ENCODE measurements at regions not wholly inside any gene's neighbourhood (a gene's known extent, or its start where the extent isn't known, plus 50 kb on each side); places are given as distances from the start of the nearest gene placed in this dataset.

GRCh38 chr15:61449186-61449702 lies 220.1 kb upstream of the RORA start:
- no peaks in the 10 kb centered on the region for H3K36me3 ChIP-seq (ENCODE audit: control insufficient read depth in 2 of 2, extremely low read depth in 1 of 2, insufficient read depth in 2 of 2, low read length in 2 of 2)
- H3K4me3 ChIP-seq (ENCODE audit: control insufficient read depth in 2 of 3, extremely low read depth in 1 of 3, insufficient read depth in 2 of 3, low read depth in 1 of 3, low read length in 3 of 3) = no peak overlapping the region
- no peaks in the 10 kb centered on the region for H3K4me1 ChIP-seq (ENCODE audit: control insufficient read depth, extremely low read depth, insufficient read depth, low read length)
- H3K79me2 ChIP-seq (ENCODE audit: control insufficient read depth, insufficient read depth, low read length) = no peaks in the 10 kb centered on the region
- dilution Hi-C loops (cut with MboI; ENCODE audit: extremely low pct_ligation_motif_present, low sequenced_read_pairs) = no loop called here
- no peaks in the 10 kb centered on the region for H3K9me3 ChIP-seq (ENCODE audit: control insufficient read depth, low read depth, low read length)
- H3K4me2 ChIP-seq (ENCODE audit: control insufficient read depth, extremely low read depth, insufficient read depth, low read depth, low read length) = no peak overlapping the region
- DNase-seq (ENCODE audit: low read depth, low spot score) = no peak
- TF ChIP-seq EZH2 (IDR thresholded peaks at IDR 0.05; ENCODE audit: low read length) = no peak
- no peak for TF ChIP-seq CTCF (optimal IDR thresholded peaks at IDR 0.05 in 1 of 3, IDR thresholded peaks at IDR 0.05 in 1 of 3, conservative IDR thresholded peaks at IDR 0.05 in 1 of 3; ENCODE audit: extremely low read depth in 1 of 3, insufficient read depth in 2 of 3, low read length in 3 of 3)
- no peak overlapping the region for H3K9ac ChIP-seq (ENCODE audit: control insufficient read depth, extremely low read depth, insufficient read depth, low read length)
- H3K9me1 ChIP-seq (ENCODE audit: control insufficient read depth, extremely low read depth, insufficient read depth, low read length) = no peaks in the 10 kb centered on the region
- no peaks in the 10 kb centered on the region for H4K20me1 ChIP-seq (ENCODE audit: control insufficient read depth, extremely low read depth, insufficient read depth, low read length)
- no peaks in the 10 kb centered on the region for H3K27me3 ChIP-seq (ENCODE audit: control insufficient read depth, extremely low read depth, insufficient read depth, low read length)
- no peak overlapping the region for H2AFZ ChIP-seq (ENCODE audit: control insufficient read depth, low read length)
- H3K27ac ChIP-seq (ENCODE audit: control insufficient read depth, insufficient read depth, low read length) = no peak overlapping the region
- no peak for FAIRE-seq

GRCh38 chr15:61447981-61448380 lies 218.9 kb upstream of the RORA start:
- H3K4me1 ChIP-seq (ENCODE audit: control insufficient read depth, extremely low read depth, insufficient read depth, low read length) = no peaks in the 10 kb centered on the region
- FAIRE-seq (no peak), DNase-seq (ENCODE audit: low read depth, low spot score) (no peak)
- H3K27ac ChIP-seq (ENCODE audit: control insufficient read depth, insufficient read depth, low read length) = no peak overlapping the region
- H3K27me3 ChIP-seq (ENCODE audit: control insufficient read depth, extremely low read depth, insufficient read depth, low read length) = no peaks in the 10 kb centered on the region
- no peaks in the 10 kb centered on the region for H3K36me3 ChIP-seq (ENCODE audit: control insufficient read depth in 2 of 2, extremely low read depth in 1 of 2, insufficient read depth in 2 of 2, low read length in 2 of 2)
- no peak for TF ChIP-seq CTCF (optimal IDR thresholded peaks at IDR 0.05 in 1 of 3, IDR thresholded peaks at IDR 0.05 in 1 of 3, conservative IDR thresholded peaks at IDR 0.05 in 1 of 3; ENCODE audit: extremely low read depth in 1 of 3, insufficient read depth in 2 of 3, low read length in 3 of 3)
- no peak for TF ChIP-seq EZH2 (IDR thresholded peaks at IDR 0.05; ENCODE audit: low read length)
- H3K4me3 ChIP-seq (ENCODE audit: control insufficient read depth in 2 of 3, extremely low read depth in 1 of 3, insufficient read depth in 2 of 3, low read depth in 1 of 3, low read length in 3 of 3) = no peak overlapping the region
- H3K79me2 ChIP-seq (ENCODE audit: control insufficient read depth, insufficient read depth, low read length) = no peaks in the 10 kb centered on the region
- H3K9ac ChIP-seq (ENCODE audit: control insufficient read depth, extremely low read depth, insufficient read depth, low read length) = no peak overlapping the region
- no peak overlapping the region for H3K4me2 ChIP-seq (ENCODE audit: control insufficient read depth, extremely low read depth, insufficient read depth, low read depth, low read length)
- no peaks in the 10 kb centered on the region for H4K20me1 ChIP-seq (ENCODE audit: control insufficient read depth, extremely low read depth, insufficient read depth, low read length)
- dilution Hi-C loops (cut with MboI; ENCODE audit: extremely low pct_ligation_motif_present, low sequenced_read_pairs) = no loop called here
- no peak overlapping the region for H2AFZ ChIP-seq (ENCODE audit: control insufficient read depth, low read length)
- H3K9me1 ChIP-seq (ENCODE audit: control insufficient read depth, extremely low read depth, insufficient read depth, low read length) = no peaks in the 10 kb centered on the region
- no peaks in the 10 kb centered on the region for H3K9me3 ChIP-seq (ENCODE audit: control insufficient read depth, low read depth, low read length)

Measured in keratinocyte (primary cell).